ENCODE measurements at regions not wholly inside any gene's neighbourhood (a gene's known extent, or its start where the extent isn't known, plus 50 kb on each side); places are given as distances from the start of the nearest gene placed in this dataset.

GRCh38 chr3:163266731-163267130 is 1770.1 kb downstream of the OTOL1 start:
- Histone ChIP-seq H3K27me3 (ENCODE audit: control insufficient read depth, insufficient read depth, low read length) (no peaks in the 10 kb centered on the region), H3K4me3 (ENCODE audit: low read depth, low read length) (no peak overlapping the region), H3K36me3 (ENCODE audit: control insufficient read depth, insufficient read depth, low read length) (no peaks in the 10 kb centered on the region)
- FAIRE-seq (no peak), DNase-seq (ENCODE audit: low read depth) (no peak)
- TF ChIP-seq CTCF (IDR thresholded peaks at IDR 0.05; ENCODE audit: insufficient read depth, low read length, severe bottlenecking) = no peak

- TF ChIP-seq CTCF (IDR thresholded peaks at IDR 0.05; ENCODE audit: insufficient read depth, low read length, severe bottlenecking) = no peak
- DNase-seq (ENCODE audit: low read depth) (no peak), FAIRE-seq (no peak)
- Histone ChIP-seq H3K27me3 (ENCODE audit: control insufficient read depth, insufficient read depth, low read length) (no peaks in the 10 kb centered on the region), H3K36me3 (ENCODE audit: control insufficient read depth, insufficient read depth, low read length) (no peaks in the 10 kb centered on the region), H3K4me3 (ENCODE audit: low read depth, low read length) (no peak overlapping the region)
These were observed 1765.0 kb downstream of the OTOL1 start for GRCh38 chr3:163261618-163262017.

DNA sequence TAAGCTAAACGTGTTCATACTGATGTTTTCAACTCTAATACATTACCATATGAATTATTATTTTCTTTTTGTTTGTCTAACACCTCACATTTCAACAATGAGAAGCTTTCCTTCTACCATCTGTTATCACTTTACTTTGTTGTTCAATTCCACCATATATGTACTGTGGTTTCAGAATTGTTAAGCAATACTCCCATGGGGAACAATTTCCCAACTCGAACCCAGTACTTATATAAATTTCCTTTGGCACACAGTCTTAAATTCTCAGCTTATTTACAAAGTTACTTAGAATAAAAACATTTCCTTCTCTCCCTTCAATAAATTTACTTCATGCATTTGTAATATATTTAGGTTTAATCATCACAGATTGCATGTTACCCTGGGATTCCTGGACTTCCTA is 1764.4 kb downstream of the OTOL1 start:
- Histone ChIP-seq H3K36me3 (ENCODE audit: control insufficient read depth, insufficient read depth, low read length) (no peaks in the 10 kb centered on the region), H3K27me3 (ENCODE audit: control insufficient read depth, insufficient read depth, low read length) (no peaks in the 10 kb centered on the region), H3K4me3 (ENCODE audit: low read depth, low read length) (no peak overlapping the region)
- DNase-seq (ENCODE audit: low read depth) = no peak
- no peak for TF ChIP-seq CTCF (IDR thresholded peaks at IDR 0.05; ENCODE audit: insufficient read depth, low read length, severe bottlenecking)
- no peak for FAIRE-seq

- Histone ChIP-seq H3K4me3 (ENCODE audit: low read depth, low read length) (no peak overlapping the region), H3K36me3 (ENCODE audit: control insufficient read depth, insufficient read depth, low read length) (no peaks in the 10 kb centered on the region), H3K27me3 (ENCODE audit: control insufficient read depth, insufficient read depth, low read length) (no peaks in the 10 kb centered on the region)
- TF ChIP-seq CTCF (IDR thresholded peaks at IDR 0.05; ENCODE audit: insufficient read depth, low read length, severe bottlenecking) = no peak
- FAIRE-seq (no peak), DNase-seq (ENCODE audit: low read depth) (no peak)
These were observed 1721.7 kb downstream of the OTOL1 start for GRCh38 chr3:163218336-163218735.

DNA sequence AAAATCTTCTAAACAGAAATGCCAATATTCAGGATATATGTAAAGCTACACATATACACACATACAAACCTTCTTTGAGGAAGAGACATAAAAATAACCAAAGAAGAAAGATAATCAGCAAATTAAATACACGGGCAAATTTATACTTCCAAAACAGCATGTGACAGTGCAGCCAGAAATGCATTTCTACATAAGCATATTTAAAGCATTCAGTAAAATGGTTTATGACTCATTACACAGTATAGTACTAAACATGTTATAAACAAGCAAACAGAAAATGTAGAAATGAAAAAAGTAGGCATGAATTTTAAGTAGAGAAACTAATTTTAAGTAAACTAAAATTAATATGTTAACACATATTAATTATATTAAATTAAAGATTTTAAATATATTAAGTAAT is 1717.2 kb downstream of the OTOL1 start:
- FAIRE-seq = no peak
- H3K4me3 ChIP-seq (ENCODE audit: low read depth, low read length) = no peak overlapping the region
- H3K36me3 ChIP-seq (ENCODE audit: control insufficient read depth, insufficient read depth, low read length) = no peaks in the 10 kb centered on the region
- DNase-seq (ENCODE audit: low read depth) = no peak
- H3K27me3 ChIP-seq (ENCODE audit: control insufficient read depth, insufficient read depth, low read length) = no peaks in the 10 kb centered on the region
- no peak for TF ChIP-seq CTCF (IDR thresholded peaks at IDR 0.05; ENCODE audit: insufficient read depth, low read length, severe bottlenecking)

GRCh38 chr3:163196815-163197374 is 1700.3 kb downstream of the OTOL1 start:
- H3K36me3 ChIP-seq (ENCODE audit: control insufficient read depth, insufficient read depth, low read length) = no peaks in the 10 kb centered on the region
- no peak for TF ChIP-seq CTCF (IDR thresholded peaks at IDR 0.05; ENCODE audit: insufficient read depth, low read length, severe bottlenecking)
- no peak for FAIRE-seq
- H3K4me3 ChIP-seq (ENCODE audit: low read depth, low read length) = no peak overlapping the region
- DNase-seq (ENCODE audit: low read depth) = no peak
- H3K27me3 ChIP-seq (ENCODE audit: control insufficient read depth, insufficient read depth, low read length) = no peaks in the 10 kb centered on the region
